ENCODE measurements at regions not wholly inside any gene's neighbourhood (a gene's known extent, or its start where the extent isn't known, plus 50 kb on each side); places are given as distances from the start of the nearest gene placed in this dataset.

DNA sequence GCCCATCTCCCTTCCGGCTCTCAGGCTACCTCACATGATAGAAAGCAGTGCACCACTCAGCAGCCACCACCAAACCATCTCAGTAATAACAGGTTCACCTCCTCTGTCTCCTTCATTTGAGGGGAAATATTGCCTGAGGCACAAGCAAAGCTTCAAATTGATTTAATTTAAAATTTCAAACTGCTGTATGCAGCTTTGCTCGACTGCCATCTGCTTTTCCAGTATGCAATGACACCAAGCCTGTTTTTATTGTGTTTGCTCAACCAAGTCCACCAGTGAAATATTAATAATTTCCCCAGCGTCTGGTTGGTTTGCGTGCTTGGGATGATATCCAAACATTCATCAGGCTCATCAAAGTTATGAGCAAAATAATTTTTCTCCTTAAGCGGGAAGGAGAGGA lies 552.4 kb upstream of the DAB1 start:
- H3K4me3 Mint-ChIP-seq, result no peak overlapping the region
- Histone ChIP-seq H3K4me3 (replicated peaks in 1 of 3; ENCODE audit: low read depth in 2 of 3, low read length in 3 of 3) (no peak overlapping the region), H3K4me1 (ENCODE audit: control insufficient read depth in 1 of 2, insufficient read depth in 2 of 2, low read length in 2 of 2) (no peaks in the 10 kb centered on the region), H4K20me1 (ENCODE audit: insufficient read depth, low read length) (no peaks in the 10 kb centered on the region), H3K4me2 (replicated peaks; ENCODE audit: extremely low read depth, low read length, poor library complexity, severe bottlenecking) (no peak overlapping the region), H3K27me3 (ENCODE audit: control insufficient read depth in 2 of 2, insufficient read depth in 2 of 2, low read length in 2 of 2) (no peaks in the 10 kb centered on the region), H2AFZ (ENCODE audit: insufficient read depth, low read depth, low read length, poor library complexity, severe bottlenecking) (no peak overlapping the region), H3K36me3 (replicated peaks in 1 of 2; ENCODE audit: control insufficient read depth in 1 of 2, insufficient read depth in 2 of 2, low read length in 2 of 2) (no peaks in the 10 kb centered on the region), H3K9ac (ENCODE audit: insufficient read depth, low read length, poor library complexity, severe bottlenecking) (no peak overlapping the region), H3K79me2 (ENCODE audit: insufficient read depth, low read length) (no peaks in the 10 kb centered on the region), H3K27ac (ENCODE audit: low read depth in 1 of 2, low read length in 2 of 2) (no peak overlapping the region), H3K9me3 (replicated peaks in 1 of 2; ENCODE audit: control insufficient read depth in 1 of 2, insufficient read depth in 1 of 2, low read length in 2 of 2) (no peaks in the 10 kb centered on the region)
- TF ChIP-seq, protein P1, sequence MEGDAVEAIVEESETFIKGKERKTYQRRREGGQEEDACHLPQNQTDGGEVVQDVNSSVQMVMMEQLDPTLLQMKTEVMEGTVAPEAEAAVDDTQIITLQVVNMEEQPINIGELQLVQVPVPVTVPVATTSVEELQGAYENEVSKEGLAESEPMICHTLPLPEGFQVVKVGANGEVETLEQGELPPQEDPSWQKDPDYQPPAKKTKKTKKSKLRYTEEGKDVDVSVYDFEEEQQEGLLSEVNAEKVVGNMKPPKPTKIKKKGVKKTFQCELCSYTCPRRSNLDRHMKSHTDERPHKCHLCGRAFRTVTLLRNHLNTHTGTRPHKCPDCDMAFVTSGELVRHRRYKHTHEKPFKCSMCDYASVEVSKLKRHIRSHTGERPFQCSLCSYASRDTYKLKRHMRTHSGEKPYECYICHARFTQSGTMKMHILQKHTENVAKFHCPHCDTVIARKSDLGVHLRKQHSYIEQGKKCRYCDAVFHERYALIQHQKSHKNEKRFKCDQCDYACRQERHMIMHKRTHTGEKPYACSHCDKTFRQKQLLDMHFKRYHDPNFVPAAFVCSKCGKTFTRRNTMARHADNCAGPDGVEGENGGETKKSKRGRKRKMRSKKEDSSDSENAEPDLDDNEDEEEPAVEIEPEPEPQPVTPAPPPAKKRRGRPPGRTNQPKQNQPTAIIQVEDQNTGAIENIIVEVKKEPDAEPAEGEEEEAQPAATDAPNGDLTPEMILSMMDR (IDR thresholded peaks at IDR 0.05), result no peak
- no peaks in the 10 kb centered on the region for H3K36me3 Mint-ChIP-seq
- 75% methylated on average over 2 of the region's 5 CpGs for WGBS (ENCODE audit: insufficient coverage)
- intact Hi-C loops (cut with micrococcal nuclease), result no loop called here
- DNase-seq, result no peak
- H3K9me3 Mint-ChIP-seq, result peaks cover 0 to 17% (median 7%) of the 10 kb centered on the region in 7 donors
- H3K4me1 Mint-ChIP-seq, result no peaks in the 10 kb centered on the region
- H3K27me3 Mint-ChIP-seq (ENCODE audit: low read depth in 3 of 3), result peaks cover 0 to 2% (median 2%) of the 10 kb centered on the region in 3 donors
- H3K27ac Mint-ChIP-seq, result no peak overlapping the region

DNA sequence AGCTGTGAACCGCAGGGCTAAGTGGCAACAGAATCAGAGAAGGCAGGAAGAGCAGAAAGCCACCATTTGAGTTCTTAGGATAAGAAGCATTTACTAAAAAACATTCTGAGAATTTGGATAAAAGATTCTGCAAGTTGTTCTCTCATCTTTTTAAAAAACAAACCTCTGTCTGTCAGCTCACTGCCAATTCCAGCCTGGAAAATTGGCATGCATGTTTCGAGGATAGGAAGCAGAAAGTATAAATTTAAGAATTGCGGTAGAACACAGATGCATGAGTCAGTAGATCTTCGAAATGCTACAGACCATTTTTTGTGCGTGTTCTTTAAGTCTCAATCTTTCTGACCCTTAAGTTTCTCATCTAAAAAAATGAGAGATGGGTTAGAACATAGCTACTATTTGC lies 544.5 kb upstream of the DAB1 start:
- Mint-ChIP-seq H3K4me3 (no peak overlapping the region), H3K36me3 (no peaks in the 10 kb centered on the region), H3K4me1 (no peaks in the 10 kb centered on the region), H3K27ac (no peak overlapping the region), H3K9me3 (peaks cover 0 to 3% (median 0%) of the 10 kb centered on the region in 7 donors), H3K27me3 (ENCODE audit: low read depth in 3 of 3) (peaks cover 0 to 3% (median 1%) of the 10 kb centered on the region in 3 donors)
- H3K4me3 ChIP-seq (replicated peaks in 1 of 3; ENCODE audit: low read depth in 2 of 3, low read length in 3 of 3), result no peak overlapping the region
- TF ChIP-seq, protein P1 (IDR thresholded peaks at IDR 0.05), result no peak
- DNase-seq, result no peak
- no peaks in the 10 kb centered on the region for H3K79me2 ChIP-seq (ENCODE audit: insufficient read depth, low read length)
- no peak overlapping the region for H3K9ac ChIP-seq (ENCODE audit: insufficient read depth, low read length, poor library complexity, severe bottlenecking)
- intact Hi-C loops (cut with micrococcal nuclease), result no loop called here
- no peak overlapping the region for H3K4me2 ChIP-seq (replicated peaks; ENCODE audit: extremely low read depth, low read length, poor library complexity, severe bottlenecking)
- no peaks in the 10 kb centered on the region for H3K36me3 ChIP-seq (replicated peaks in 1 of 2; ENCODE audit: control insufficient read depth in 1 of 2, insufficient read depth in 2 of 2, low read length in 2 of 2)
- no CpG with 5 or more reads among the region's 5 CpGs for WGBS (ENCODE audit: insufficient coverage)
- H3K27ac ChIP-seq (ENCODE audit: low read depth in 1 of 2, low read length in 2 of 2), result no peak overlapping the region
- no peak overlapping the region for H2AFZ ChIP-seq (ENCODE audit: insufficient read depth, low read depth, low read length, poor library complexity, severe bottlenecking)
- H4K20me1 ChIP-seq (ENCODE audit: insufficient read depth, low read length), result no peaks in the 10 kb centered on the region
- no peaks in the 10 kb centered on the region for H3K9me3 ChIP-seq (replicated peaks in 1 of 2; ENCODE audit: control insufficient read depth in 1 of 2, insufficient read depth in 1 of 2, low read length in 2 of 2)
- H3K27me3 ChIP-seq (ENCODE audit: control insufficient read depth in 2 of 2, insufficient read depth in 2 of 2, low read length in 2 of 2), result no peaks in the 10 kb centered on the region
- no peaks in the 10 kb centered on the region for H3K4me1 ChIP-seq (ENCODE audit: control insufficient read depth in 1 of 2, insufficient read depth in 2 of 2, low read length in 2 of 2)
